Body of pancreas (tissue), 4 donors: ENCODE measurements at regions not wholly inside any gene's neighbourhood (a gene's known extent, or its start where the extent isn't known, plus 50 kb on each side); places are given as distances from the start of the nearest gene placed in this dataset.

Source experiments
- CTCF ChIP-seq, 7 experiments: fragments of 450-650 bp in 4 of 7; fragments of 200-600 bp in 3 of 7; sonication (generic) in 3 of 7; IDR thresholded peaks; one replicate each; pipeline ENCODE4 v1.5.1; 2016 to 2019; ENCODE audit warnings: antibody characterized with exemption in 7 of 7
- POLR2A ChIP-seq, 3 donors: fragments of 450-650 bp; IDR thresholded peaks; one replicate each; pipeline ENCODE4 v1.6.1; 2016; ENCODE audit warnings: antibody characterized with exemption in 3 of 3, mild to moderate bottlenecking in 2 of 3

- TF ChIP-seq CTCF (IDR thresholded peaks at IDR 0.05): no peak
- no peak for TF ChIP-seq POLR2A (IDR thresholded peaks at IDR 0.05)
Measured at GRCh38 chr1:21381354-21381753, 58.6 kb upstream of the NBPF3 start.
